GM19468 (cell line): ENCODE measurements at regions not wholly inside any gene's neighbourhood (a gene's known extent, or its start where the extent isn't known, plus 50 kb on each side); places are given as distances from the start of the nearest gene placed in this dataset.

ENCODE experiments used
- ATAC-seq: cut with Tn5 transposase; IDR thresholded peaks from one replicate; pipeline ENCODE4 v1.9.1; 2021; ENCODE audit warnings: mild to moderate bottlenecking, moderate library complexity, moderate number of reproducible peaks; ENCODE audit not compliant: unreplicated experiment; ENCODE audit errors: extremely low read depth

- ATAC-seq = no peak
These were observed 119.1 kb downstream of the ZNF280B start for GRCh38 chr22:22389467-22389866.

GRCh38 chr22:22390989-22391388, 117.6 kb downstream of the ZNF280B start:
- ATAC-seq = no peak

GRCh38 chr22:22391543-22391942, 117.0 kb downstream of the ZNF280B start:
- no peak for ATAC-seq

DNA sequence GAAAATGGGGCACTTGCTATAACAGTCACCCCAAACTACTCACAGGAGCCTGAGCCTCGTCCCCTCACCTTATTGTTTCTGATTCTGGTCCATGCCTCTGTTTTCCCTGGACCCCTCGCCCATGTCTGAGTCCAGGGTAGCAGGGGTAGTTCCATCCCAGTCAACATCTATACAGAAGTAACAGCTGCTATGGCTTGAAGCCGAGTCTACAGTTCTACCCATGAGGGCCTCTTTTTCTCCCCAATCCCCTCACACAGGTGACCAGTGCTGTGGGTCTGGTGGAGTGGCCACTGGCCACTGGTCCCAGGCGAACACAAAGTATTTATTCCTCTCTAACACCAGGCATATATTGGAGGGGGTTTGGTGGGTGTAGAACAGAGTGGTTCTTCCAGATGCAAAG, 116.4 kb downstream of the ZNF280B start:
- no peak for ATAC-seq

DNA sequence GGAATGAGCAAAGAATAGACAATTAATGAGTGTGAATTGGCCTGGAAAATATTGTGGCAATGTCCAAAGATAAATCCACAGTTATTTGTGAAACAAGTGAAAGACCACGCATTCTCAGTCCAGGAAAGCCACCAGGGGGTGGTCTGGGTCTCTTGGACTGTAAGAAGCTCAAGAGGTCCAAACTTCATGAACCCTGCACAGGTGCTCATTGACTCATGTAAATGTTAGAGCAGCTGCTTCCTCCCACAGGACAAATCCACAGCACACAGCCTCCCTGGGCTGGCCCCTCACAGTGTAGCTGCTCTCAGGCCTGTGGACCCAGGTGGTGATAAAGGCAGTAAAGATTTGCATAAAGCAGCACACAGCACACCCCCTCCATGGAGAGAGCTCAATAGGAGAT, 114.0 kb downstream of the ZNF280B start:
- no peak for ATAC-seq

GRCh38 chr22:22395245-22395644, 113.3 kb downstream of the ZNF280B start:
- no peak for ATAC-seq

DNA sequence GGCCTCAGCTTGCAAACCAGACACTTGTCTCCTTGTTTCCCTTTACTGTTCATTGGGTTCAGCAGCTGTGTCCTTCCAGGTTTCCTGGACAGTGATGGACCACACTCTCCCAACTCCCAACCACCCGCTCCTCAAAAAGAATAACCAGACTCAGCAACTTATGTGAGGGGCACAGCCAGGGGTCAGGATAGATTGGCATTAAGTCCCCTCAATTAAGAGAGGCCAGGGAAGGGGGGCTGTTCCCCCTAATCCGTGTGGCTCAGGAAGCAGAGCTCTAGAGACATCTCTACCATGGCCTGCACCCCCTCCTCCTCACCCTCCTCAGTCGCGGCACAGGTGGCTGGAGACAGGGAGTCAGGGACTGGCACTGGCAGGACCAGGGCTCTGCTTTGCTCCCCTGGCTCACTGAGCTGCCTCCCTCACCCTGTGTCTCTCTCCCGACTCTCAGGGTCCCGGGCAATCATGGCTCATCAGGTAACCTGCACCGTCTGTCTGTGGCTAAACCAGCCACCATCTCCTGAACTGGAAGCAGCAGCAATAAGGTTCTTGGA, 111.7 kb downstream of the ZNF280B start:
- ATAC-seq = no peak

DNA sequence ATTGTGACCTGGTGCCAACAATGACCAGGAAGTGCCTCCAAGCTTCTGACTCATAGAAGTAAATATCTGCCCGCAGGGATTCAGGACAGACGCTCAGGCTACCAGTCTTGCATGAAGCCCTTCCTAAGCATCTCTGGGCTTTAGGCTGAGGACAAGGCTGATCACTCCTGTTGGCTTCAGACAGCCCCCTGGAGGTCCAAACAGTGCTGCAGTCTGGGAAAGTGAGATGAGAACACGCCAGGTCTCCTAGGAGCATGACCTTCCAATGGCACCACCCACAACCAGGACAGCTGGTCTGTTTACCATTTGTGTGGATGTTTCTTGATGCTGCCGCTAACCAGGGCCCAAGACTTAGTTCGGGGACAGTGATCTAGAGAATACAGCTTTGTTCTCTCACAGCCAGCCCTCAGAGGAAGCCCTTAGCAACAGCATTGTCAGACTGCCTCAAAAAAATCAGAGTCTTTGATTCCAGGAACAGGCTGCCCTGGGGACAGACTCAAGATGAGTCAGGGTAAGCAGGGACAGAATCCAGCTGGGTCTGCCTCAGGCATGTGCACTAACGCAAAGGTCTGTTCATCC, 111.2 kb downstream of the ZNF280B start:
- ATAC-seq = no peak

- ATAC-seq = no peak
These were observed 110.5 kb downstream of the ZNF280B start for GRCh38 chr22:22397875-22398524.

DNA sequence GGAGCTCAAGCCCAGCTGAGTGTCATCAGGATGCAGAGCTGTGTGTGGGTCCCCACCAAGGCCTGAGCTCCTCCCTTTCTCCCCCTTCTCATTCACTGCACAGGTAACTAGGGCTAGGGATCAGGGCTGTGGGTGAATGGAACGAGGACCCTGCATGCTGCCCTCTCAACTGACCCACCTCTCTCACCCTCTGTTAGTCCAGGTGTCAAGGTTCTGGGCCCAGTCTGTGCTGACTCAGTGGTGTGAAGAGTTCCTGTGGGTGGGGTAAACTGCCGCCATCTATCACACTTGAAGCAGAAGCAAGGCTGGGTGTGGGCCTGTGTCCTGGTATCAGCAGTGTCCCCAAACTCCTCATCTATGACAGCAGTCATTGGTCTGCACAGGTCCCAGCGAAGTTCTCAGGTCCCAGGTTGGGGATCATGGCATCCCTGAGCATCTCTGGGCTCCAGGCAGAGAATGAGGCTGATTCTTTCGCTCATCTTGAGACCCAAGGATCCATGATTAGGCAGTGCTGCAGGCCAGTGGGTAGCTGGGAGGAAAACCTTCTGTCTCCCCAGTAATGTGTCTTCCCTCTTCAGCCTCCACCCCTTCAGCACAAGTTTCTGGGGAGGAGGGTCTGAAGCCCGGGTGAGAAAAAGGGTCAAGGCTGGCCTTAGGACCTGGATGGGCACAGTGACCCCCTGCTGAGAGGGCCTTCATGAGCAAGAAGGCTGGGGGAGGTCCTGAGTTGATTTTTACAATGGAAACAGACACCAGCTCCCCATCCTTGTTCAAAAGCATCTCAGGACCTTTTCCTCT, 109.8 kb downstream of the ZNF280B start:
- ATAC-seq = no peak

DNA sequence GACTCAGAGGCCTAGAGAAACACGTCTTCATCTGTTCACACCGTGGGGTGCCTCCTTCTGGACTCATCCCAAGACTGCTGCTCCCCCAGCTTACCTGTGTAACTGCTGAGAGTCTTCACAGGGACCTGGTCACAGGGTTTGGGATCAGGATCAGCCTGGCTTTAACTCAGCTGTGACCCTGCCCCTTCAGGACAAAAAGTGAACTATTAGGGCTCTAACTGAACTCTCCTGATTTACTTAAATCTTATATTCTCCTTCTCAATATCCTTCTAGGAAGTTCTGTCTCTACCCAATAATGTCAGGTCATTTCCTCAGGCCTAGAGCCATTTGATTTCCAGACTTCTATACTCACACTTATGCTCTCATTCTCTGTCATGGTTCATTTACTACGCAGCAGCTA, 108.4 kb downstream of the ZNF280B start:
- no peak for ATAC-seq

- no peak for ATAC-seq
These were observed 107.6 kb downstream of the ZNF280B start for GRCh38 chr22:22400964-22401363.

GRCh38 chr22:22401381-22401780, 107.2 kb downstream of the ZNF280B start:
- no peak for ATAC-seq

- ATAC-seq = no peak
These were observed 105.2 kb downstream of the ZNF280B start for GRCh38 chr22:22403306-22403705.

DNA sequence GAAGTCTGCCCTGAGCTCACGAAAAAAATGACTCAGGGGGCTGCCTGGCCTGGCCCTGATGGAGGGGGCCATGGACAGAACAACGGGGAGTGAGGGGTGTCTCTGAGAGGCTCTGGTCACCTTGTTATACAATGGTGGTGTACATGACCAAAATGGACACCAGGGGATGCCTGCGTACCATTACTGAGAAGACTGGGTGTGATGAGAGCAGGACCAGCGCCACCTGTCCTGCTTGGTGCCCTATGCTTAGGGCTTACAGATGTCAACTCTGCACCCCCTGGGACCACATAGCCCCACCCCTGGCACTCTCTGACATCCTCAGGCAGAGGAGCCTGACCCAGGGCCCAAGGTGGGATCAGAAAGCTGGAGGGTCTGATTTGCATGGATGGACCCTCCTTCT, 104.8 kb downstream of the ZNF280B start:
- no peak for ATAC-seq

DNA sequence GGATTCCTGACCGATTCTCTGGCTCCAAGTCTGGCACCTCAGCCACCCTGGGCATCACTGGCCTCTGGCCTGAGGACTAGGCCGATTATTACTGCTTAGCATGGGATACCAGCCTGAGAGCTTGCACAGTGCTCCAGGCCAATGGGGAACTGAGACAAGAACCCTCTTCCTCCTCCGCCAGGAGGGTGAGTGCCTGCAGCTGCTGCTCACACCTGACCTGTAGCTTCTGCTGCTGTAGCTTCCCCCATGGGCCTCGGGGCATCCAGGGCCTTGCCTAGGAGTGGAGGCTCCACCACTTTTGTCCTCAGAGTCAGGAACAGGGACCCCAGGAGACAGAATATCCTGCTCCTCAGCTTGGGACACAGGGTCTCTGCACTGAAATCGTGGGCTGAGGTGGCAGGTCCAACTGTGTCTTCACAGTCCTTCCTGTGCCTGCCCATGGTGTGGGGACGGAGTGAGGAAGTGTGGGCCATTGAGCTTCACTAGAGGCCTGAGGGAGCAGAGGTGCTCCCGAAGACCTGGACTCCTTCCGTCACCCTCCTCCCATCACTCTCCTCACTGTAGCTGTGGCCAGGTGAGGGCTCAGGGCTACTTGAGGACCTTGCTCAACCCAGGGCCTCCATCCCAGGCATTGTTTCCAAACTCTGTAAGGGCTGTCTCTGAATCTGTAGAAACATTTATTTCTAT, 103.8 kb downstream of the ZNF280B start:
- ATAC-seq = no peak

DNA sequence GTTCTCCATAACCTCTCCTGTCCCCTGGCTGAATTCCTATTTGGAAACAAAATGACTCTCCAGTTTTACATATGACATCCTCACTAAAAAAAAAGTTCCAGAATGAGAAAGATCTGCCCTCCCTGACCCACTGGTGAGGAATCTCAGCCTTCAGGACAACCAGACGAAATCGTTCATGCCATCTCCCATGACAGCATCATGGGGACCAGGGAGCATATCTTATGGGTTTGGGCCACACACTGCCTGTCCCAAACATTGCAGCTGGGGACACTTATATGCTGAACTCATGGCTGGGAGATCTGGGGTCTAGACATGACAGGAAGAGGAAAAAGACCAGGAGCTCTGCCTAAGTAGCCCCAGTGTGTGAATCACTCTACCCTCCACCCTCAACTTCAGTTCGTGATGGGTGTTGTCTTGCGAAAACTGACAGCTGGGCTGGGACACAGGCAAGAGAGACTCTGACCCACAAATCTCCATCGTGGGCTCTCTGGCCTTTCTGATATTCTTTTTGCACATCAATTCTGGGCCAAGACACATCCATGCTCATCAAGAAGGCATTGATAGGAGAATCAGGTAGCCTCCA, 102.0 kb downstream of the ZNF280B start:
- no peak for ATAC-seq

GRCh38 chr22:22407061-22407460, 101.5 kb downstream of the ZNF280B start:
- no peak for ATAC-seq

- ATAC-seq = no peak
These were observed 100.3 kb downstream of the ZNF280B start for GRCh38 chr22:22408269-22408668.
